HCT116 (cell line): ENCODE measurements at regions not wholly inside any gene's neighbourhood (a gene's known extent, or its start where the extent isn't known, plus 50 kb on each side); places are given as distances from the start of the nearest gene placed in this dataset.

Source experiments
- ATAC-seq: fragments of 200-7000 bp; cut with Tn5 transposase; 2 replicates; pipeline ENCODE4 v1.9.1; 2020; ENCODE audit warnings: mild to moderate bottlenecking, moderate library complexity
- BruUV-seq: library from RNA; stranded (reverse); fragments of 400-500 nt; replicated peaks from 2 replicates; lab custom pipeline; 2021; lab: Mats Ljungman, UMichigan
- CTCF ChIA-PET: fragments of 300-600 bp; sonication (Branson Sonifier 250); formaldehyde crosslinking; loops from one replicate; lab custom pipeline; 2021; ENCODE audit warnings: antibody characterized with exemption; lab: Charles Lee
- POLR2A ChIA-PET: fragments of 300-600, 350-600 bp; sonication (Branson Sonifier 250); formaldehyde crosslinking; loops from one replicate; lab custom pipeline; 2021; ENCODE audit warnings: antibody characterized with exemption; lab: Charles Lee
- RAD21 ChIA-PET, 2 experiments: fragments of 300-600 bp; sonication (Branson Sonifier 250); formaldehyde crosslinking; loops; one replicate each; lab custom pipeline; 2023; ENCODE audit warnings: low total read pairs in 2 of 2; ENCODE audit not compliant: uncharacterized antibody in 2 of 2, unreplicated experiment in 2 of 2, low non-redundant PET in 1 of 2; lab: Charles Lee
- DNase-seq: peaks from one replicate; pipeline ENCODE4 v3.0.0-alpha.2; 2010; ENCODE audit warnings: low read depth, low spot score
- H2AFZ ChIP-seq: fragments of 200-600 bp; shearing (Covaris generic), sonication (generic); 2 replicates; pipeline ENCODE4 v1.6.1; 2017; ENCODE audit warnings: low read depth, mixed run types, mixed read lengths, antibody characterized with exemption, low read length; ENCODE audit not compliant: poor library complexity, severe bottlenecking
- H3K27ac ChIP-seq: 2 replicates; pipeline ENCODE4 v1.5.1; 2012; ENCODE audit warnings: low read depth, low read length
- H3K27me3 ChIP-seq: fragments of 200-600 bp; sonication (generic); 2 replicates; pipeline ENCODE4 v1.6.1; 2016; ENCODE audit warnings: mixed run types, low read length, mixed read lengths; ENCODE audit not compliant: insufficient read depth
- H3K36me3 ChIP-seq, 2 experiments: fragments of 200-500 bp in 1 of 2; fragments of 200-600 bp in 1 of 2; sonication (Bioruptor generic) in 1 of 2; sonication (generic) in 1 of 2; 2 replicates each; pipeline versions ENCODE4 v1.5.1 to v1.6.1; 2014 to 2016; ENCODE audit warnings: low read length in 2 of 2, inconsistent platforms in 1 of 2, mixed read lengths in 1 of 2, mixed run types in 1 of 2; ENCODE audit not compliant: insufficient read depth in 2 of 2, control insufficient read depth in 1 of 2
- H3K4me1 ChIP-seq, 2 experiments: fragments of 200-600 bp in 1 of 2; sonication (generic) in 1 of 2; 2 replicates each; pipeline versions ENCODE4 v1.5.1 to v1.6.1; 2012 to 2017; ENCODE audit warnings: low read length in 2 of 2, inconsistent platforms in 1 of 2, mild to moderate bottlenecking in 1 of 2, mixed read lengths in 1 of 2, mixed run types in 1 of 2, moderate library complexity in 1 of 2; ENCODE audit not compliant: insufficient read depth in 2 of 2, control insufficient read depth in 1 of 2
- H3K4me2 ChIP-seq: fragments of 200-600 bp; sonication (generic); 2 replicates; pipeline ENCODE4 v1.6.1; 2017; ENCODE audit warnings: mixed run types, low read length, mixed read lengths
- H3K4me3 ChIP-seq, 2 experiments: fragments of 200-600 bp in 1 of 2; sonication (generic) in 1 of 2; replicated peaks in 1 of 2; 2 replicates each; pipeline ENCODE4 v1.5.1; 2011 to 2016; ENCODE audit warnings: low read length in 2 of 2, control low read depth in 1 of 2, low read depth in 1 of 2, mild to moderate bottlenecking in 1 of 2, mixed read lengths in 1 of 2, mixed run types in 1 of 2
- H3K79me2 ChIP-seq: fragments of 200-600 bp; sonication (generic); 2 replicates; pipeline ENCODE4 v1.6.1; 2017; ENCODE audit warnings: mild to moderate bottlenecking, mixed run types, low read length, moderate library complexity, mixed read lengths; ENCODE audit not compliant: insufficient read depth
- H3K9ac ChIP-seq: fragments of 200-600 bp; sonication (generic); 2 replicates; pipeline ENCODE4 v1.6.1; 2016; ENCODE audit warnings: low read length, mixed read lengths
- H3K9me2 ChIP-seq: fragments of 200-600 bp; sonication (generic), shearing (Covaris generic); 2 replicates; pipeline ENCODE4 v1.6.1; 2017; ENCODE audit warnings: mixed run types, mild to moderate bottlenecking, moderate library complexity; ENCODE audit not compliant: insufficient read depth
- H3K9me3 ChIP-seq, 2 experiments: fragments of 200-500 bp in 1 of 2; fragments of 200-600 bp in 1 of 2; sonication (Bioruptor generic) in 1 of 2; sonication (generic) in 1 of 2; 2 replicates each; pipeline ENCODE4 v1.6.1; 2014 to 2017; ENCODE audit warnings: low read length in 2 of 2, mixed read lengths in 2 of 2, inconsistent platforms in 1 of 2, low read depth in 1 of 2, mild to moderate bottlenecking in 1 of 2, mixed run types in 1 of 2, moderate library complexity in 1 of 2; ENCODE audit not compliant: control insufficient read depth in 1 of 2, insufficient read depth in 1 of 2
- H4K20me1 ChIP-seq: fragments of 200-600 bp; sonication (generic), shearing (Covaris generic); 2 replicates; pipeline ENCODE4 v1.6.1; 2017; ENCODE audit warnings: mixed run types, mild to moderate bottlenecking, moderate library complexity; ENCODE audit not compliant: insufficient read depth
- CTCF ChIP-seq, 3 experiments: fragments of 200-600 bp in 1 of 3; sonication (generic) in 1 of 3; IDR thresholded peaks in 2 of 3; conservative IDR thresholded peaks in 1 of 3; 2 replicates each; pipeline ENCODE4 v1.5.1; 2012 to 2017; ENCODE audit warnings: low read depth in 2 of 3, low read length in 2 of 3, antibody characterized with exemption in 1 of 3, borderline replicate concordance in 1 of 3, control low read depth in 1 of 3, mild to moderate bottlenecking in 1 of 3, mixed read lengths in 1 of 3, mixed run types in 1 of 3, moderate library complexity in 1 of 3; ENCODE audit not compliant: insufficient read depth in 1 of 3
- MAX ChIP-seq: IDR thresholded peaks from 2 replicates; pipeline ENCODE4 v1.6.1; 2012
- POLR2AphosphoS5 ChIP-seq: IDR thresholded peaks from 2 replicates; pipeline ENCODE4 v1.6.1; 2011; ENCODE audit warnings: mild to moderate bottlenecking, low read depth, low read length, moderate library complexity
- SP1 ChIP-seq: IDR thresholded peaks from 2 replicates; pipeline ENCODE4 v1.6.1; 2012; ENCODE audit warnings: low read depth
- ZNF274 ChIP-seq: fragments of 200-500 bp; sonication (Bioruptor generic); IDR thresholded peaks from 2 replicates; pipeline ENCODE4 v1.6.1; 2014; ENCODE audit warnings: mild to moderate bottlenecking, low read depth, low read length, inconsistent platforms
- intact Hi-C: fragments of 100-400 bp; cut with micrococcal nuclease; formaldehyde crosslinking; loops from 2 replicates; pipeline ENCODE4 v1.10.0; 2022

GRCh38 chr6:110035321-110035720 lies 57.2 kb downstream of the GPR6 start:
- no TSS peak for BruUV-seq
- H4K20me1 ChIP-seq: no peaks in the 10 kb centered on the region
- ChIA-PET CTCF (no interaction called here), RAD21 (no interaction called here), POLR2A (no interaction called here)
- H2AFZ ChIP-seq: no peak overlapping the region
- peaks cover 0 to 14% of the 10 kb centered on the region in 2 experiments; a peak in 3 of 4 replicates for H3K4me1 ChIP-seq
- no peaks in the 10 kb centered on the region for H3K9me3 ChIP-seq
- DNase-seq (no peak), ATAC-seq (no peak)
- H3K4me2 ChIP-seq: no peak overlapping the region
- no peaks in the 10 kb centered on the region for H3K36me3 ChIP-seq
- no peaks in the 10 kb centered on the region for H3K27me3 ChIP-seq
- no peak overlapping the region for H3K4me3 ChIP-seq
- H3K79me2 ChIP-seq: no peaks in the 10 kb centered on the region
- no peaks in the 10 kb centered on the region for H3K9me2 ChIP-seq
- intact Hi-C loops: loop anchor here (10.0 kb wide), 1 partner anchor 441 kb away; no protein-coding TSS in a partner anchor
- TF ChIP-seq CTCF (IDR thresholded peaks at IDR 0.05 in 2 of 3, conservative IDR thresholded peaks at IDR 0.05 in 1 of 3; ENCODE audit: borderline replicate concordance in 1 of 3, insufficient read depth in 1 of 3, low read depth in 2 of 3, low read length in 2 of 3) (no peak), SP1 (no peak), MAX (no peak), POLR2AphosphoS5 (no peak), ZNF274 (no peak)
- no peak overlapping the region for H3K27ac ChIP-seq
- no peak overlapping the region for H3K9ac ChIP-seq
